Peyer's patch (tissue), 4 donors: ENCODE measurements at regions not wholly inside any gene's neighbourhood (a gene's known extent, or its start where the extent isn't known, plus 50 kb on each side); places are given as distances from the start of the nearest gene placed in this dataset.

Experiments used
- POLR2A ChIP-seq, 2 donors: fragments of 450-650 bp; IDR thresholded peaks; one replicate each; pipeline ENCODE4 v1.5.1; 2017; ENCODE audit warnings: antibody characterized with exemption in 2 of 2, mild to moderate bottlenecking in 2 of 2, moderate library complexity in 2 of 2
- TF ChIP-seq, protein P1 (sequence below), 6 experiments: fragments of 450-650 bp in 4 of 6; fragments of 200-600 bp in 2 of 6; sonication (generic) in 1 of 6; IDR thresholded peaks; one replicate each; pipeline ENCODE4 v1.5.1; 2017 to 2019; ENCODE audit warnings: antibody characterized with exemption in 6 of 6, mild to moderate bottlenecking in 3 of 6, moderate library complexity in 1 of 6

GRCh38 chr2:897091-897490 lies 53.6 kb upstream of the SNTG2 start:
- TF ChIP-seq, protein P1, sequence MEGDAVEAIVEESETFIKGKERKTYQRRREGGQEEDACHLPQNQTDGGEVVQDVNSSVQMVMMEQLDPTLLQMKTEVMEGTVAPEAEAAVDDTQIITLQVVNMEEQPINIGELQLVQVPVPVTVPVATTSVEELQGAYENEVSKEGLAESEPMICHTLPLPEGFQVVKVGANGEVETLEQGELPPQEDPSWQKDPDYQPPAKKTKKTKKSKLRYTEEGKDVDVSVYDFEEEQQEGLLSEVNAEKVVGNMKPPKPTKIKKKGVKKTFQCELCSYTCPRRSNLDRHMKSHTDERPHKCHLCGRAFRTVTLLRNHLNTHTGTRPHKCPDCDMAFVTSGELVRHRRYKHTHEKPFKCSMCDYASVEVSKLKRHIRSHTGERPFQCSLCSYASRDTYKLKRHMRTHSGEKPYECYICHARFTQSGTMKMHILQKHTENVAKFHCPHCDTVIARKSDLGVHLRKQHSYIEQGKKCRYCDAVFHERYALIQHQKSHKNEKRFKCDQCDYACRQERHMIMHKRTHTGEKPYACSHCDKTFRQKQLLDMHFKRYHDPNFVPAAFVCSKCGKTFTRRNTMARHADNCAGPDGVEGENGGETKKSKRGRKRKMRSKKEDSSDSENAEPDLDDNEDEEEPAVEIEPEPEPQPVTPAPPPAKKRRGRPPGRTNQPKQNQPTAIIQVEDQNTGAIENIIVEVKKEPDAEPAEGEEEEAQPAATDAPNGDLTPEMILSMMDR (IDR thresholded peaks at IDR 0.05) = no peak
- TF ChIP-seq POLR2A (IDR thresholded peaks at IDR 0.05) = no peak
